HepG2 (cell line): ENCODE measurements at regions not wholly inside any gene's neighbourhood (a gene's known extent, or its start where the extent isn't known, plus 50 kb on each side); places are given as distances from the start of the nearest gene placed in this dataset.

Experiments used
- ARID2 ChIP-seq: sonication (generic); formaldehyde crosslinking; IDR thresholded peaks from 2 replicates; pipeline ENCODE4 v1.8.1; 2022; ENCODE audit warnings: mild to moderate bottlenecking, missing genetic modification reagents, borderline replicate concordance
- BCL6 ChIP-seq: IDR thresholded peaks from 2 replicates; pipeline ENCODE4 v1.6.1; 2016; ENCODE audit warnings: missing genetic modification reagents, missing compliant biosample characterization
- FOXO1 ChIP-seq: sonication (generic); formaldehyde crosslinking; IDR thresholded peaks from 2 replicates; pipeline ENCODE4 v1.4.0; 2020; ENCODE audit warnings: missing genetic modification reagents
- GABPB1 ChIP-seq: IDR thresholded peaks from 2 replicates; pipeline ENCODE4 v1.6.1; 2016; ENCODE audit warnings: mild to moderate bottlenecking, missing genetic modification reagents, moderate library complexity, missing compliant biosample characterization
- JUND ChIP-seq: sonication (generic); formaldehyde crosslinking; IDR thresholded peaks from 2 replicates; pipeline ENCODE4 v1.8.0; 2022; ENCODE audit warnings: mild to moderate bottlenecking, missing genetic modification reagents
- MAFK ChIP-seq, 2 experiments: IDR thresholded peaks in 1 of 2; conservative IDR thresholded peaks in 1 of 2; 2 replicates each; pipeline ENCODE4 v1.6.1; 2011; ENCODE audit warnings: improper control_type of control experiment in 2 of 2, low read length in 2 of 2
- POLR2AphosphoS5 ChIP-seq: IDR thresholded peaks from 2 replicates; pipeline ENCODE4 v1.6.1; 2012; ENCODE audit warnings: low read depth, low read length
- PRDM15 ChIP-seq: sonication (generic); formaldehyde crosslinking; IDR thresholded peaks from 2 replicates; pipeline ENCODE4 v1.4.0; 2020; ENCODE audit warnings: missing genetic modification reagents
- RNF2 ChIP-seq: fragments of 450-650 bp; conservative IDR thresholded peaks from 2 replicates; pipeline ENCODE4 v1.6.1; 2016; ENCODE audit warnings: low read depth
- SNRNP70 ChIP-seq: fragments of 200-400 bp; formaldehyde crosslinking; IDR thresholded peaks from 2 replicates; pipeline ENCODE4 v1.6.1; 2017; ENCODE audit warnings: mild to moderate bottlenecking, low read depth, low read length, moderate library complexity
- SP1 ChIP-seq, 2 experiments: fragments of 450-650 bp in 1 of 2; sonication (generic) in 1 of 2; formaldehyde crosslinking in 1 of 2; IDR thresholded peaks; 2 replicates each; pipeline versions ENCODE4 v1.4.0 to v1.6.1; 2016 to 2020; ENCODE audit warnings: missing genetic modification reagents in 1 of 2
- TGIF2 ChIP-seq: IDR thresholded peaks from 2 replicates; pipeline ENCODE4 v1.6.1; 2016; ENCODE audit warnings: control low read depth, missing compliant biosample characterization
- ZNF121 ChIP-seq: sonication (generic); formaldehyde crosslinking; IDR thresholded peaks from 2 replicates; pipeline ENCODE4 v1.5.0; 2020; ENCODE audit warnings: mild to moderate bottlenecking, missing genetic modification reagents
- ZNF207 ChIP-seq: fragments of 450-650 bp; IDR thresholded peaks from 2 replicates; pipeline ENCODE4 v1.6.1; 2016; ENCODE audit warnings: antibody characterized with exemption, borderline replicate concordance

DNA sequence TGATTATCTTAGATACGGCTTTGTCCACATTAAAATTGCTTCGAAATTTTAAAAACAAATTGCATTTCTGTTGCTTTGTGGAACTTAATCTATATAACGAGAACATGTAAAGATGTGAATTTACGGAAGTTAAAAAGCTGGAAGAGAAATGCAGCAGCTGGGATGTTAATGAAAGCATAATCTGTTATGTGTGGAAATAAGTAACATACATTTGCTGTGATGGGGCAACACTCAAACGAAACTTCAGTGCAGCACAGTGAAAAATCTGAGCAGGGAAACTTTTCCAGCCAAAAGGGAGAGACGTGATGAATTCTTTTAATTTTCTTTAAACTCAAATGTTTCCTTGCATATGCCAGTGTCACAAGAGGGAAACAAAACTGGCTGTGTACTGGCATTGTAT lies 276.7 kb upstream of the LMCD1 start:
- TF ChIP-seq BCL6 (no peak), SNRNP70 (no peak), GABPB1 (no peak), SP1 (IDR thresholded peaks at IDR 0.05) (no peak), SP1 (CRISPR knock-in tag; IDR thresholded peaks at IDR 0.05) (no peak), ZNF207 (no peak), FOXO1 (CRISPR knock-in tag) (no peak), JUND (CRISPR knock-in tag) (no peak), ARID2 (no peak), POLR2AphosphoS5 (no peak), TGIF2 (CRISPR knock-in tag) (no peak), ZNF121 (CRISPR knock-in tag) (no peak), PRDM15 (no peak), MAFK (conservative IDR thresholded peaks at IDR 0.05 in 1 of 2, IDR thresholded peaks at IDR 0.05 in 1 of 2; ENCODE audit: low read length in 2 of 2) (no peak), RNF2 (no peak)
